ENCODE measurements at regions not wholly inside any gene's neighbourhood (a gene's known extent, or its start where the extent isn't known, plus 50 kb on each side); places are given as distances from the start of the nearest gene placed in this dataset.

DNA sequence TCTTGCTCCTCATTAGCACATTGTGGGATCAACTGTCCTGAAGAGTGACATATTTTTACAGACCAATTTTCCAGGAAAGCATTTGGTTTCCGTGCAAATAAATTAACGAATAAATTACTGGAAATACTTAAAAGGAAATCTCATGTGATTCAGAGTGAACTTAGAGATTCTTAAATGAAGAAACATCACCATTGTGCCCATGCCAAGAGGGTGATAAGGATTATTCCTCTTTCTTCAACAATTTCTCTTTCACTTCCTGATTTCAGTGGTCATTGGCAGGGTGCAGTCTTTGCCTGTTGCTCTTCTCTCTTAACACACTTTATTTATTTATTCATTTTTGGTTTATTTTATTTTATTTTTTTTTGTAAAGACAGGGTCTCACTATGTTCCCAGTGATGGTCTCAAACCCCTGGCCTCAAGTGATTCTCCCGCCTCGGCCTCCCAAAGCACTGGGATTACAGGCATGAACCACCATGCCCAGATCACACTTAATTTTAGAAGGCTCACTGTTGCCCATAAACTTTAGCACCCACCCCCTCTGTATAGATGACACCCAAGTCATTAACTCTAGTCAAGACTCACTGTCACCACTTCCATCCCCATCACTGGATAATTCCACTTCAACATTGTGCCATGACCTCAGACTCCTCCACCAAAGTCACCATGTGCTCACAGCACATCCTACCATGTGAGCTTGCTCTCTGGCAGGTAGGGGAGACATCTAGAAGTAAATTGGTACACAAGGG lies 92.6 kb upstream of the CERS6 start:
- no peaks in the 10 kb centered on the region for H4K20me1 ChIP-seq (ENCODE audit: insufficient read depth, low read length)
- 0 out of 2 replicates have a peak, but pooled peaks cover under 1% of the 10 kb centered on the region for H3F3A ChIP-seq (ENCODE audit: insufficient read depth, low read length)
- no peak overlapping the region for H3K9ac ChIP-seq (ENCODE audit: low read length)
- no peak for DNase-seq
- TF ChIP-seq EZH2 (optimal IDR thresholded peaks at IDR 0.05; ENCODE audit: low read depth, low read length) (no peak), EZH2phosphoT487 (IDR thresholded peaks at IDR 0.05; ENCODE audit: low read length) (no peak)
- TF ChIP-seq, protein P1, sequence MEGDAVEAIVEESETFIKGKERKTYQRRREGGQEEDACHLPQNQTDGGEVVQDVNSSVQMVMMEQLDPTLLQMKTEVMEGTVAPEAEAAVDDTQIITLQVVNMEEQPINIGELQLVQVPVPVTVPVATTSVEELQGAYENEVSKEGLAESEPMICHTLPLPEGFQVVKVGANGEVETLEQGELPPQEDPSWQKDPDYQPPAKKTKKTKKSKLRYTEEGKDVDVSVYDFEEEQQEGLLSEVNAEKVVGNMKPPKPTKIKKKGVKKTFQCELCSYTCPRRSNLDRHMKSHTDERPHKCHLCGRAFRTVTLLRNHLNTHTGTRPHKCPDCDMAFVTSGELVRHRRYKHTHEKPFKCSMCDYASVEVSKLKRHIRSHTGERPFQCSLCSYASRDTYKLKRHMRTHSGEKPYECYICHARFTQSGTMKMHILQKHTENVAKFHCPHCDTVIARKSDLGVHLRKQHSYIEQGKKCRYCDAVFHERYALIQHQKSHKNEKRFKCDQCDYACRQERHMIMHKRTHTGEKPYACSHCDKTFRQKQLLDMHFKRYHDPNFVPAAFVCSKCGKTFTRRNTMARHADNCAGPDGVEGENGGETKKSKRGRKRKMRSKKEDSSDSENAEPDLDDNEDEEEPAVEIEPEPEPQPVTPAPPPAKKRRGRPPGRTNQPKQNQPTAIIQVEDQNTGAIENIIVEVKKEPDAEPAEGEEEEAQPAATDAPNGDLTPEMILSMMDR (IDR thresholded peaks at IDR 0.05; ENCODE audit: low read length): no peak
- no peaks in the 10 kb centered on the region for H3K79me2 ChIP-seq (ENCODE audit: low read length)
- no peaks in the 10 kb centered on the region for H3K9me3 ChIP-seq (replicated peaks; ENCODE audit: insufficient read depth, low read length)
- H3K4me1 ChIP-seq (ENCODE audit: low read length): peaks cover 12% of the 10 kb centered on the region
- H3K27me3 ChIP-seq (replicated peaks; ENCODE audit: insufficient read depth, low read length): no peaks in the 10 kb centered on the region
- no peaks in the 10 kb centered on the region for H3K36me3 ChIP-seq (replicated peaks; ENCODE audit: insufficient read depth, low read length)
- no peak overlapping the region for H2AFZ ChIP-seq (ENCODE audit: low read length)
- no peak overlapping the region for H3K27ac ChIP-seq (ENCODE audit: low read length)
- H3K4me2 ChIP-seq (ENCODE audit: low read depth, low read length): no peak overlapping the region
- H3K9me2 ChIP-seq (replicated peaks; ENCODE audit: insufficient read depth, low read length): no peaks in the 10 kb centered on the region
- no peak overlapping the region for H3K4me3 ChIP-seq (ENCODE audit: low read length)

DNA sequence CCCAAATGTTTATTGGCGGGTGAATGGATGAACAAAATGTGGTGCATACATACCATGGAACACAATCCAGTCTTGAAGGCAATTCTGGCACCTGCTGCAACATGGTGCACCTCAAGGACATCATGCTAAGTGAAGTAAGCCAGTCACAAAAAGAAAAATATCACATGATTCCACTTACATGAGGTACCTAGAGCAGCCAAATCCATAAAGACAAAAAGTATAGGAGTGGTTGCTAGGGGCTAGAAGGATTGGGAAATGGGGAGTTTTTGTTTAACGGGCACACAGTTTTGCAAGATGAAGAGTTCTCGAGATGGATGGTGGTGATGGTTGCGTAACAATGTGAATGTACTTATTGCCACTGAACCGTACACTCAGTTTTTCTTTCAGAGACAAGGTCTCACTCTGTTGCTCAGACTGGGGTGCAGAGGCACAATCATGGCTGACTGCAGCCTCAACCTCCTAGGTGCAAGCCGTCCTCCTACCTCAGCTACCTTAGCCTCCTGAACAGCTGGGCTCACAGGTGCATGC lies 90.9 kb upstream of the CERS6 start:
- Histone ChIP-seq H3K27ac (ENCODE audit: low read length) (no peak overlapping the region), H3K4me3 (ENCODE audit: low read length) (no peak overlapping the region), H2AFZ (ENCODE audit: low read length) (no peak overlapping the region), H3F3A (ENCODE audit: insufficient read depth, low read length) (no peaks in the 10 kb centered on the region), H3K27me3 (replicated peaks; ENCODE audit: insufficient read depth, low read length) (no peaks in the 10 kb centered on the region), H3K9me2 (replicated peaks; ENCODE audit: insufficient read depth, low read length) (no peaks in the 10 kb centered on the region), H3K36me3 (replicated peaks; ENCODE audit: insufficient read depth, low read length) (no peaks in the 10 kb centered on the region), H3K4me2 (ENCODE audit: low read depth, low read length) (no peak overlapping the region), H4K20me1 (ENCODE audit: insufficient read depth, low read length) (no peaks in the 10 kb centered on the region), H3K79me2 (ENCODE audit: low read length) (no peaks in the 10 kb centered on the region), H3K4me1 (ENCODE audit: low read length) (peaks cover 5% of the 10 kb centered on the region; the same call in 1 of the 2 replicates), H3K9ac (ENCODE audit: low read length) (no peak overlapping the region), H3K9me3 (replicated peaks; ENCODE audit: insufficient read depth, low read length) (no peaks in the 10 kb centered on the region)
- TF ChIP-seq, protein P1 (IDR thresholded peaks at IDR 0.05; ENCODE audit: low read length): no peak
- TF ChIP-seq EZH2 (optimal IDR thresholded peaks at IDR 0.05; ENCODE audit: low read depth, low read length): no peak
- no peak for TF ChIP-seq EZH2phosphoT487 (IDR thresholded peaks at IDR 0.05; ENCODE audit: low read length)
- DNase-seq: no peak

DNA sequence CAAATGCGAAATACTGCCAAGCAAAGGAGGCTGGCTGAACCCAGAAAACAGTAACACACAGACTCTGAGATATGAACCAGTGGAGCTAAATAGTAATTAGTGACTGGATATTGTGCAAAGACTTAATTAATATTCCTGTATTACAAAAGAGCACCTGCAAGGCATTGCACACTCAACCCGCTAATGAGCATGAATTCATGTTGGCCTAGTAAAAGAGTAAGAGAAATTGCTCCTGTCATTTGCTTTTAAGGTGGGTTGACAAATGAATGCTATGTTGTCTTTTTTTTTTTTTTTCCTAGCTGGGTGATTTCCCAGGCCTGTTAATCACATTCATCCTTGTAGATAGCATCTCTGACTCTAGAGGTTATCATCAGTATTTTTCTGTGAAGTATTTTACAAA lies 87.0 kb upstream of the CERS6 start:
- TF ChIP-seq EZH2phosphoT487 (IDR thresholded peaks at IDR 0.05; ENCODE audit: low read length): no peak
- TF ChIP-seq, protein P1 (IDR thresholded peaks at IDR 0.05; ENCODE audit: low read length): no peak
- TF ChIP-seq EZH2 (optimal IDR thresholded peaks at IDR 0.05; ENCODE audit: low read depth, low read length): no peak
- no peaks in the 10 kb centered on the region for H3K27me3 ChIP-seq (replicated peaks; ENCODE audit: insufficient read depth, low read length)
- H3K36me3 ChIP-seq (replicated peaks; ENCODE audit: insufficient read depth, low read length): no peaks in the 10 kb centered on the region
- H3K9me2 ChIP-seq (replicated peaks; ENCODE audit: insufficient read depth, low read length): no peaks in the 10 kb centered on the region
- H3K4me2 ChIP-seq (ENCODE audit: low read depth, low read length): no peak overlapping the region
- no peak overlapping the region for H3K4me3 ChIP-seq (ENCODE audit: low read length)
- no peak overlapping the region for H3K27ac ChIP-seq (ENCODE audit: low read length)
- H3K9me3 ChIP-seq (replicated peaks; ENCODE audit: insufficient read depth, low read length): no peaks in the 10 kb centered on the region
- H3K9ac ChIP-seq (ENCODE audit: low read length): no peak overlapping the region
- DNase-seq: no peak
- H4K20me1 ChIP-seq (ENCODE audit: insufficient read depth, low read length): no peaks in the 10 kb centered on the region
- H2AFZ ChIP-seq (ENCODE audit: low read length): no peak overlapping the region
- peaks cover 11% of the 10 kb centered on the region; the same call in 1 of the 2 replicates for H3F3A ChIP-seq (ENCODE audit: insufficient read depth, low read length)
- H3K79me2 ChIP-seq (ENCODE audit: low read length): no peaks in the 10 kb centered on the region
- peaks cover 19% of the 10 kb centered on the region for H3K4me1 ChIP-seq (ENCODE audit: low read length)
